Femur (tissue), 1 donor: ENCODE measurements at regions not wholly inside any gene's neighbourhood (a gene's known extent, or its start where the extent isn't known, plus 50 kb on each side); places are given as distances from the start of the nearest gene placed in this dataset.

Experiments used
- DNase-seq: peaks from one replicate; pipeline ENCODE4 v3.0.0-alpha.2; 2017

DNA sequence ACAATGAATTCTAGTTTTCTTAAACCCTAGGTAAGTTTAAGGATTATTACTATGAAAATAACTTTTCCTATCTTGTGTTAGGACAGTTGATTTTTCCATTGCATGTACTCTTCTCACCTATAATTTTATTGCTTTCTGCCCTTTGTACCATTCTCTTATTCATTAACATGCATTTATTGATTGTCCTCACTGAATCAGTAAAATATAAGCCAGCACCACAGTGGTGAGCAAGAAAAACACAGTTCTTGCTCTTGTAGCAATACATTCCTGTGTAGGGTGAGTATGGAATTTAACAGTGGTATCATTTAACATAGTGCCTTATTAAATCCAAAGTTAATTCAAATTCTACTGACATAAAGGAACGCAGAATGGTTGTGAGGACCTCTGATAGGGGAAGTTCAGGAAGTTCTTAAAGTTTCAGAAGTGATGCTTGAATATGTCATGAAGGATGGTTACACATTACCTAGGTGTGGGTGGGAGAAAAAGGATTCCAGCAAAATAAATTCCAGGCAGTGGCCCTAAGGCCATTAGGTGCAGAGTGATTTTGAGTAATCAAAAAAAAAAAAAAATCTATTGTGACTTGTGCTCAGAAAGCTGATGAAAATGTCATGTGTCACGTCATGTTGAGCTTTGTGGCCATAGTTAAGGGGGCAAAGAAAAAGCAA, 104.7 kb upstream of the DSEL start:
- no peak for DNase-seq

DNA sequence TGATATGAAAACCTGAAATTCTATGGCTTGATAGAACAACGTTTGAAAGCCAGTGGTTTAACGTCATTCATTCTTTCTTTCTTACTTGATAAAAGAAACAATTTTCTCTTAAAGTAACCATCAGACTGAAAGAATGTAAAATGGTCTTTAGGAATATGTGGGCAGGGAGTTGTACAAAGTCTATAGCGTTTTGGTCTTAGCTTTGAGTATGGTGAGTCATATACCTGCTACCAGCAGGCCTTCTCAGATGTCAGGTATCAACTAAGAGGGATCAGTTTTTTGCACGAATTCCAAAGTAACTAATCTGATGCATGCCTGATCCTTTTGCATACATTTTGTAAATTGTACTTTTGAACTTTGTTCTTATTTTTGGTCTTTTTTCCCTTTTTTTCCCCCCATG, 101.5 kb upstream of the DSEL start:
- no peak for DNase-seq

DNA sequence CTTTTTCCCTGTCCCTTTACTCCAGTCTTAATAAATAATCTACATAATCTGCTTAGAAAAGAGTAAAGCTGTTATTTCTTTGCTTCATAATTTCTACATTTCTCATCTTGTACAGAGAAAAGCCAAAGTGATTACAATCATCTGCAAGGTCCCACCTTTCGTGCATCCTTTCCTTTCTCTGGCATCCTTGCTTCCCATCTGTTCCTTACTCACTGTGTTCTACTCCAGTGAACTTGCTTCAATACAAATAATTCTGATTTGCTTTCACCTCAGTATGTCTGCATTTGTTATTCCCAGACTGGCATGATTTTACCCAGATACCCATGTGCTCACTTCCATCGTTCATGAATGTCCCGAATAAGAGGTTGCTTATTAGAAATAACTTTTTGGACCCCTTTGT, 99.4 kb upstream of the DSEL start:
- DNase-seq = no peak

DNA sequence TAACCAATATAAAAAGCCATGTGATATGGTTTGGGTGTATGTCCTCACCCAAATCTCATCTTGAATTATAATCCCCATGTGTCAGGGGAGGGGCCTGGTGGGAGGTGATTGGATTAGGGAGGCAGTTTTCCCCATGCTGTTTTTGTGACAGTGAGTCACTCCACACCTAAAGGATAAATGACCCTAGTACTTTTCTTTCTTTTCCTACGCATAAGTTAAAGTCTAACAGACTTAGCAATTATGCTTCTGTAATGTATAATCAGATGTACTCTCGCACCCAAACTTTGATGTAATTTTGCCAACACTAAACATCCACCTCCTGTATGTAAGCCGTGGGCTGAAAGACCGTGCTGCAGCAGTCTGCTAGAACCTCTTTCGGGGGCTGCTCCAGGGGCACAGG, 97.2 kb upstream of the DSEL start:
- DNase-seq = no peak

DNA sequence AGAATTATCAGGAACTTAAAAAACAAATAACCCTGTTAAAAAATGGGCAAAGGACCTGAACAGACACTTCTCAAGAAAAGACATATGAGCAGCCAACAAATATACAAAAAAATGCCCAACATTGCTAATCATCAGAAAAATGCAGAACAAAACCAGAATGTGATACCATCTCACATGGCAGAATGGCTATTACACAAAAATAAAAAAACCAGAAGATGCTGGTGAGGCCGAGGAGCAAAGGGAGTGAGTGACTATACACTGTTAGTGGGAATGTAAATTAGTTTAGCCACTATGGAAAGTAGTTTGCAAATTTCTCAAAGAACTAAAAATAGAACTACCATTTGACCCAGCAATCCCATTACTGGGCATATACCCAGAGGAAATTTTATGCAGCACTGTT, 95.8 kb upstream of the DSEL start:
- no peak for DNase-seq

DNA sequence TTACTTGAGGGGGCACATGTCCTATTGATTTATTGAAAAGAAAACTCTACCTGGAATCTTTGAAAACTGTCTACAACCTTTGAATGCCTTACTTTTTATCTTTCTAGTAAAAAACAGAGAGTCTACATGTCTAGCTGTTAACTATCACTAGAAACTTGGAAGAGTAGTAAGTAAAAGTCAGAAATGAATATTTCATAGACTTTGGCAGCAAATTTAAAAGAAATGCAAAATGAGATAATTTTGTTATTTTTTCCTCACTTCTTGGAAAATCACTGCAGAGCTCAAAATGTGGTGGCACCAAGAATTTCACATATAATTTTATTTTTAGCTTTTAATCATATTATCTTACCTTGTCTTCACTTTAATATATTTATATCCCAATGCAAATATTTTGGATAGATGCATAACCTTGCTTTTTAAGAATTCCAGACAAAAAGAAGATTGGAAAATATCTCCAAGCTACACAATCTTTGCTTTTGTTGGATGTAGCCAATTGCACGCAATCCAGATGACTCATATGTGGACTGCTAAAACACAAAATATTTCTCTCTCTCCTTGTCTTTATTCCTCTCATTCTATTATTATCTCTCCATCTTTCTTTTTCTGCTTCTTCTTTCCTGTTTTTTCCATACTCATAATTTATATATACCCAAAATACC, 92.2 kb upstream of the DSEL start:
- DNase-seq = peak; percentile 30

DNA sequence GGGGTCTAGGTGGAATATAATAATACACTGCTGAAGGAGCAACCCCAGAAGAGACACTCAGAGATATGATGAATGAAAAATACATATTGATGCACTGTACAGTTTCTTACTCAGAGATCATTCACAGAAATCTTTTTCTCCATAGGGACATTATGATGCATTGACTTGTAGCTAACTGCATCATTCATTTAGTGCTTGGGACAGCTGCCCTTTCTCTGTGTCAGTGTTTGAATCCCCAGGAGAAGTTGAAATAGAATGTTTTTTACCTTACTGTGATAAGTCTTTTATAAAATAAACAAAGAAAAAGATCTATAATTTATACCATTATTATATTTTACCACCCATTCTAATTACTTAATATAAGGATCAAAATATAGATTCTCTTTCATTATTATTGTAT, 91.7 kb upstream of the DSEL start:
- DNase-seq = no peak

DNA sequence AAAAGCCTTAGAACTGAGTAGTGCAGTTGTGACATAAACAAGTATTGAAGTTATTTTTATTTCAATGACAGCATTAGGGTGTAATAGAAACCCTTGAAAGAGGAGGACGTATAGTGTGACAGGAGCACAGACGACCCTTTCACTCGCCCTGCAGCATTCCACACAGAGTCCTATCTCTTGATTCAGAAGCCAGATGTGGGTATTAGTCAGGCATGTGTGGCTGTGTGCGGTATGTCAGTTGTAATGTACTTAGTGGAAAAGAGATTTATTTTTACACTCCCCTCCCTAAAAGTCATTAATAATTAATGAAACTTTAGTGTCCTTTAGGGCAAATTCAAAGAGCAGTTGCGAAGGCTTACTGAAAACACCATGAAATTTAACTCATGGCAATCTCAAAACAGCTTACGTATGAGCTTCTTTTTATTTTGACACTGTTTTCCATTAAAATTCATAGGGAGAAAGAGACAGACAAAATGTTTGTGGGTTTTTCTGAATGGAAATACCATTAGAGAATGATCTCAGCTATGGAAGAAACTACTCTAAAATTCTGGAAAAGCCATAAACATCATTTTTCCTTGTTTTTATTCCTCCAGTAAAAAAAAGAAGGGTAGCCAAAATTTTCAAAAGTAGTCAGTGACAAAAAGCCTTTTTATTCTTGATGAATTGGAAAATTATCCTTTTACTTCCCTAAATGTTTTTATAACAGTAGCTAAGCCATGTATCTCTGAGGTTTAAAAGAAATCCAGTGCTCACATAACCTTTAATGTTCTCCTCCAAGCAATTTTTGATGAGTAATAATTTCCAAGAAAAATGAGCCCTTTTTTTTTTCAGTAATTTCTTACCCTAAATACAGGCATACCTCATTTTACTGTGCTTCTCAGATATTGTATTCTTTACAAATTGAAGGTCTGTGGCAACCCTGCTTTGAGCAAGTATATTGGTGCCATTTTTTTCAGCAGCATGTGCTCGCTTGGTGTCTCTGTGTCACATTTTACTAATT, 84.0 kb upstream of the DSEL start:
- peak; percentile 50 for DNase-seq

DNA sequence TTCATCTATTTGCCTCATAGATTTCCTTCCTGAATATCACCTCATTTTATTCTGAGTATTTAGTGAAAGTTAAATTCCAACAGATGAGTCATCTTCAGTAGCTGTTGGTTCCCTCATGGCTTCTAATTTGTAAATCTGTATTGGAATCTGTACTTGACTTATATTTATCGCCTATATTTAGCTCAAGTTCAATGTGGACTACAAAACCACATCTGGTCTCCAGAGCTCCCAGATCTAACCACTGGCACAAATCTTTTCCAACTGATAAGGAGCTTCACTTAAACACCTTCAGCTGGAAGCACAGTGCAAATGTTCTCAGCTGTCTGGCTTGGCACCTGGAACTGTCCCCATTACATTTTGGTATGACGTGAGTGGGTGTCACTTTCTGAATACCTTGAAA, 82.8 kb upstream of the DSEL start:
- DNase-seq = peak; percentile 19

DNA sequence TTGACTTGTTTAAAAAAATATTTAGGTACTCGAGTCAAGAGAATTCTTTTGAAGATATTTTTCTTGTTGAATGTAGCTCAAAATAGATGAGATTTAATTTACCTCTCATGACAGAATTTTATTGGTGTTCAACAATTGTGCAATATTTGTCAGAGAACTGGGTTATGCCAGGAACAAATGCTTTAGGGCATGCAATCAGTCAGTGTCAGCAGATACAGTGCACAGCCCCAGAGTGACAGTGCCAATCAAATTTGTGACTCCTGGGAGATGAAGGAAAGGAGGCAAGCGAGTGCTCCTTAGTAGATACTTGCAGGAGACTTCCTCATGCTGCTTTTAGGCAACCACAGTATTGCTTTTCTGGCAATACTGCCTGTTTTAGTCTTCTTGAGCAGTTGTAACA, 81.2 kb upstream of the DSEL start:
- DNase-seq = no peak

DNA sequence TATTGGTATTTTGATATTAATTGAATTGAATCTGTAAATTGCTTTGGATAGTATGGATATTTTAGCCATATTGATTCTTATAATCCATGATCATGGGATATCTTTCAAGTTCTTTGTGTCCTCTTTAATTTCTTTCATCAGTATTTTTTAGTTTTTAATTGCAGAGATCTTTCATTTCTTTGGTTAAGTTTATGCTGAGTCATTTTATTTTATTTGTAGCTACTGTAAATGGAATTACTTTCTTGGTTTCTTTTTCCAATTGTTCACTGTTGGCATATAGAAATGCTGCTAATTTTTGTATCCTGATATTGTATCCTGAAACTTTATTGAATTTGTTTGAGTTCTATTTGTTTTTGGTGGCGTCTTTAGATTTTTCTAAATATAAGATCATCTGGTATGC, 79.5 kb upstream of the DSEL start:
- DNase-seq = no peak

DNA sequence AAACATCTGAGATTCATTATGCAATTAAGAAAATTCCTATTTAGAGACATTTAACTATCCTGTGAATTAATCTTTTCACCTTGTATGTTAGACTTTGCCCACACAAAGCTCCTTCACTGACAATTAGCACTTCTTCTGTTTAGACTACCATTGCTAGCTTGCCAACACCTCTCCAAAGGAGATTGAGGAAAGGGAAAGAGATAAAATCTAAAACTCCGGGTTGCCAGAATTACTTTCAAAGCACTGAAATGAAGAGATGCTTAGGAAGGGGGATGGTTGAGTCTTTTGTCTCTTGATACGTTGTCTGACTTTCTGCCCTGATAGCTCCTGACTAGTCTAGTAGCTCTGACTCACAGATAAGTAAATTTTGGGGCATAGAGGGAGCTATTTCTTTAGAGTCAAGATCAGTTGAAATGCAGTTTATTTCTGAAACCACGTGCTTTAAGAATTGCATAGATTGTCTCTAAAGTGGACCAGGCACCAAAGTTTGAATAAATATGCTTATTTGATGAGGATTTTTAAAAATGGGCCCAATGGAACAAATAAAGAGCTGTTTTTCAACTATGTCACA, 74.1 kb upstream of the DSEL start:
- DNase-seq = no peak

DNA sequence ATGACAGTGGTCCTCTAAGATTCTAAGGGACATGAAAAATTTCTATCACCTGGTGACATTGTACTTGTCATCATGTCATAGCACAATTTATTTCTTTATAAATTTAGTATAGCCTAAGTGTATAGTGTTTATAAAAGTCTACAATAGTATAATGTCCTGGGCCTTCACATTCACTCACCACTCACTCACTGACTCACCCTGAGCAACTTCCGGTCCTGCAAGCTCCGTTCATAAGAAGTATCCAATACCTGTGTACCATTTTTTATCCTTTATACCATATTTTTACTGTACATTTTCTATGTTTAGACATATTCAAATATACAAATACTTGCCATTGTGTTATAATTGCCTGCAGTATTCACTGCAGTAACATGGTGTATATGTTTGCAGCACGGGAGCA, 72.8 kb upstream of the DSEL start:
- no peak for DNase-seq

DNA sequence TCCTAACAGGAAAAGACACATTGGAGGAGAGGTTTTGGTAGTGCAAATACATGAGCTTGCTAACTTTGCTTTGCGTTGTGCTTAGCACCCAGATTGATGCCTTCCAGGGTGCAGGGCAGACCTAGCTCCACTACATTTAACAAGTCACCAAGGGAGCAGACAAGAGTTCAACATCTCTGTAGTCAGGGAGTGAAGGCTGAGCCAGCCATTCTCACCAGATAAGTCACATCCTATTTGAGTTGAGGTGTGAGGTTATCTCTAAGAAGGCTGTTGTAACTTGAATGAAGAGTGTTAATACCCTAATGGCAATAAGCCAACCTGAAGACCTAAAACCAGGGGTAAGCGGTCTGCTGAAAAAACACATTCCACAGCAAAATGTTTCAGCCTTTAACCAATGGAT, 69.6 kb upstream of the DSEL start:
- no peak for DNase-seq

DNA sequence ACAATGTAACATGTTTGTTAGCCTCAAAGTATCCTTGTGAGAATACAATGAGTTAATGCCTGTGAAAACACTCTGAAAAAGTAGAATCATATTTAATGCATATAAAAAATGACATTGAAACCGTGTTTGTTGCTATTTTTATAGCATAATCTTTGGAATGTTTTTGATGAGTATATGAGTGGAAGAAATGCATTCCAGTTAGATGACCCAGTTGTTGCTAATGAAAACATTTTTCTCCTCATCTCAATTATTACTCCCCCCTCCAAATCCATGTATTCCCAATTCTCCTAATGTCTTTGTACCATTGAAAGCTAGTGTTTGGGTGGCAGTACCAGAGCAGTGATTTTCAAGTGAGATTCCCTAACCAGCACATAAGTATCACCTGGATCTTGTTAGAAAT, 67.1 kb upstream of the DSEL start:
- DNase-seq = no peak

DNA sequence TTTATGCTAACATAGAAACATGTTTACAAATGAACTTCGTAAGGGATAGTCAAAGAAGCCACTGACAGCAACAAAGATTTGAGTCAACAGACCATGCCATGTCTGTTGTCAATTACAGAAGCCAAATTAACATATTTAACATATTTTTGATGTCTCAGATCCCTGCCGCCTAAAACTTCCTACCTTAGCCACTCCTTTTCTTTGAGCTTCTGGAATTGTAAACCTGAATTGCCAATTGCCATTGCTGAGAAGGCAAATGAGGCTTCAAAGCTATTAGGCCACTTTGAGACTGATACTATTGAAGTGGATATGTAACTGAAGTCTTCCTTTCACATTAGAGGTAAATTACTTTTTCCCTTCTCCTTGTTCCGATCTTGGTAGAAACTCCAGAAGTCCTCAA, 66.0 kb upstream of the DSEL start:
- no peak for DNase-seq

DNA sequence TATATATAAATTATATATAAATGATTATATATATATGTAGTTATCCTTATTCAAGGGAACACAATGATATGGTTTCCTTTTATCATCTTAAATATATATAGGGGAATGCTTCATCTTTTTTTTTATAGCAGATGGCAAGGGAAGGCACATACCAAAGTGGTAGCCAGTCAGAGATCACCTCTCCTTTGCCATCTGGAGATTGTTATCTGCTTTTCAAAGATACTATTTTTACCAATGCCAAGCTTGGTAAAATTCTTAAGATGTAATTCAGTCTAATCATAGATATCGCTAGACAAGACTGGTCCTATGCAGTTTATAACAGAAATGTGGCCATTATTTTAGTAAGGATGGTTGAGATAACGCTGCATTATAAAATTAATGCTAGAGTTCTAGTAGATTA, 64.7 kb upstream of the DSEL start:
- DNase-seq = no peak

DNA sequence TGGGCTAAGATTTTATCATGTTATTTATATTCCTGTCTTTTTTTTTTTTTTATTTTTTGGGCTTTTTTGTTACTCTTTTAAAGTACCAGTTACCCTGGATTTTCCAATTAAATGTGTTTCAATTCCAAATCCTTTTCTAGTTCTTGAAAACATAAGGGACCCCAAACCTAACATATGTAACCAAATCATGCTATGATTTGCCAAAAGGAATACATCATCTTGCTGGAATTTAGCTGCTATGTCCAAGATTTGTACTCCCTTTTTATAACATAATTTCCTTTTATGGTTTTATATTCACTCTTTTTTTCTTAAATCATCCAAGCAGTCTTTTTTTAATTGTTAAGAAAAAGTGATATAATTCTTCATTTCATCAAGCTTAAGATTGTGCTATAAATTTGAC, 60.9 kb upstream of the DSEL start:
- no peak for DNase-seq

DNA sequence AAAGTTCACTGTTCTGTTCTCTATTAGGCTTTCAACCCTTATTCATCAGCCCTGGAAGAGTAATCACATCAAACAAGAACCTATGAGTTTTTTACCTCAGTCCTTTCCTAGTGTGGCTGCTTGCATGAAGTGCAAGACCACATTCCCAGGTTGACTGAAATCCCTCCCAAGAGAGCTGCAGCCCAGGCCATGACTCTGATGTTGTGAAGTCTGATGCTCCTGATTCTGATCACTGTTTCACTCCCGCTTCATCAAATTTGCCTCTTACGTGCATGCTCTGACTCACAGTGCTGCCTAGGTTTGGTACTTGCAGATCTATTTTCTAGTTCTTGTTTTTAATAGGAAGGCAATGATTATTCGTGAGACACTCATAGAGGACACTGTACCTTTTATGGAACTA, 58.2 kb upstream of the DSEL start:
- no peak for DNase-seq

DNA sequence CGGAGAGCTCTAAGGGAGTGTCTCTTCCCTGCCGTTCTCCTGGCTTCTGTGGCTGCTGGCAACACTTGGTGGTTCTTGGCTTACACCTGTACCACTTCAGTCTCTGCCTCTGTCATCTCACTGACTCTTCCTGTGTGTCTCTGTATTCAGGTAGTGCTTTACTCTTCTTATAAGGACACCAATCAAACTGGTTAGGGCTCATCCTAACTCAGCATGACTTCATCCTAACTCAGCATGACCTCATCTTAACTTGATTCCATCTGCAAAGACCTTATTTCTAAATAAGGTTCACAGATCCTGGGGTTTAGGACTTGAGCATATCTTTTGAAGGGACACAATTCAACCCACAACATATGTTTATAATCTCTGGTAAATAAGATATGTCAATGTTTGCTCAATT, 51.6 kb upstream of the DSEL start:
- DNase-seq = no peak
